Hypothalamus (tissue), 51 donors: ENCODE measurements at regions not wholly inside any gene's neighbourhood (a gene's known extent, or its start where the extent isn't known, plus 50 kb on each side); places are given as distances from the start of the nearest gene placed in this dataset.

Source experiments
- DNase-seq, 51 donors: peaks; one replicate each; lab custom pipeline; 2025; lab: John Stamatoyannopoulos, UW

- no peak for DNase-seq
Measured at GRCh38 chrX:121958886-121959285, 911.5 kb downstream of the GLUD2 start.

- no peak for DNase-seq
Measured at GRCh38 chrX:121975671-121976070, 928.3 kb downstream of the GLUD2 start.

- no peak for DNase-seq
Measured at GRCh38 chrX:121987163-121987562, 939.8 kb downstream of the GLUD2 start.

GRCh38 chrX:121987835-121988234 lies 940.4 kb downstream of the GLUD2 start:
- DNase-seq: no peak

- DNase-seq: no peak
Measured at GRCh38 chrX:122004127-122004526, 956.7 kb downstream of the GLUD2 start.

- no peak for DNase-seq
Measured at GRCh38 chrX:122026665-122027064, 979.3 kb downstream of the GLUD2 start.

- DNase-seq: no peak
Measured at GRCh38 chrX:122046226-122046625, 998.8 kb downstream of the GLUD2 start.

- no peak for DNase-seq
Measured at GRCh38 chrX:122046815-122047214, 999.4 kb downstream of the GLUD2 start.

GRCh38 chrX:122047261-122047660 lies 999.9 kb downstream of the GLUD2 start:
- no peak for DNase-seq

- DNase-seq: no peak
Measured at GRCh38 chrX:122055460-122055859, 1008.0 kb downstream of the GLUD2 start.

- no peak for DNase-seq
Measured at GRCh38 chrX:122055979-122056715, 1008.7 kb downstream of the GLUD2 start.

- no peak for DNase-seq
Measured at GRCh38 chrX:122076241-122076640, 1028.8 kb downstream of the GLUD2 start.

- no peak for DNase-seq
Measured at GRCh38 chrX:122078079-122078478, 1030.7 kb downstream of the GLUD2 start.

- DNase-seq: no peak
Measured at GRCh38 chrX:122087341-122087740, 1039.9 kb downstream of the GLUD2 start.

GRCh38 chrX:122091571-122091970 lies 1044.2 kb downstream of the GLUD2 start:
- no peak for DNase-seq

GRCh38 chrX:122092360-122092759 lies 1045.0 kb downstream of the GLUD2 start:
- DNase-seq: no peak

GRCh38 chrX:122092978-122093377 lies 1045.6 kb downstream of the GLUD2 start:
- no peak for DNase-seq

- DNase-seq: no peak
Measured at GRCh38 chrX:122094611-122095010, 1047.2 kb downstream of the GLUD2 start.

- DNase-seq: no peak
Measured at GRCh38 chrX:122113376-122113775, 1066.0 kb downstream of the GLUD2 start.

- DNase-seq: no peak
Measured at GRCh38 chrX:122113896-122114295, 1066.5 kb downstream of the GLUD2 start.

- DNase-seq: no peak
Measured at GRCh38 chrX:122115604-122116003, 1068.2 kb downstream of the GLUD2 start.

- no peak for DNase-seq
Measured at GRCh38 chrX:122119361-122119760, 1064.7 kb upstream of the GRIA3 start.

GRCh38 chrX:122122274-122122673 lies 1061.8 kb upstream of the GRIA3 start:
- no peak for DNase-seq
